AG10803 (cell line): ENCODE measurements at regions not wholly inside any gene's neighbourhood (a gene's known extent, or its start where the extent isn't known, plus 50 kb on each side); places are given as distances from the start of the nearest gene placed in this dataset.

Source experiments
- DNase-seq: peaks from one replicate; pipeline ENCODE4 v3.0.0; 2010; ENCODE audit warnings: low read depth
- H3K4me3 ChIP-seq: 2 replicates; pipeline ENCODE4 v1.5.1; 2011; ENCODE audit warnings: mild to moderate bottlenecking, low read length, control low read depth
- TF ChIP-seq, protein P1 (sequence below): conservative IDR thresholded peaks from 2 replicates; pipeline ENCODE4 v1.5.1; 2011; ENCODE audit warnings: mild to moderate bottlenecking, low read length, control low read depth, inconsistent platforms

DNA sequence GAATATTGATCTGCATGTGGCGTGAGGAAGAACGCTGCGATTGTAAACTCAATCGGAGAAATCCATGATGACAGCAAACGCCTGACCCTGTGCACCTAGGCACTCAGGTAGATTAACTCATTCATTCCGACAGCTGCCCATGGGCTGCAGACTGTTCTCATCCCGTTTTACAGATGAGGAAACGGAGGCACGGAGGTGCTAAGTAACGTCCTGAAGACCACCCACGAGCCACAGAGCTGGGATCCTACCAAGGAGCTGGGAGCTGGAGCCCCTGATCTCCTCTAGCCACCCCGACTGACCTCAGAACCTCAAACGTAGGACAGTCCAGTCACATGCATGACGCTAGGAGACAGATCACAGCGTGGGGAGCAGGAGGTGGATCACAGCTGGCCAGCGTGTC lies 1092.7 kb downstream of the BRD1 start:
- no peak for DNase-seq
- H3K4me3 ChIP-seq = no peak overlapping the region
- TF ChIP-seq, protein P1, sequence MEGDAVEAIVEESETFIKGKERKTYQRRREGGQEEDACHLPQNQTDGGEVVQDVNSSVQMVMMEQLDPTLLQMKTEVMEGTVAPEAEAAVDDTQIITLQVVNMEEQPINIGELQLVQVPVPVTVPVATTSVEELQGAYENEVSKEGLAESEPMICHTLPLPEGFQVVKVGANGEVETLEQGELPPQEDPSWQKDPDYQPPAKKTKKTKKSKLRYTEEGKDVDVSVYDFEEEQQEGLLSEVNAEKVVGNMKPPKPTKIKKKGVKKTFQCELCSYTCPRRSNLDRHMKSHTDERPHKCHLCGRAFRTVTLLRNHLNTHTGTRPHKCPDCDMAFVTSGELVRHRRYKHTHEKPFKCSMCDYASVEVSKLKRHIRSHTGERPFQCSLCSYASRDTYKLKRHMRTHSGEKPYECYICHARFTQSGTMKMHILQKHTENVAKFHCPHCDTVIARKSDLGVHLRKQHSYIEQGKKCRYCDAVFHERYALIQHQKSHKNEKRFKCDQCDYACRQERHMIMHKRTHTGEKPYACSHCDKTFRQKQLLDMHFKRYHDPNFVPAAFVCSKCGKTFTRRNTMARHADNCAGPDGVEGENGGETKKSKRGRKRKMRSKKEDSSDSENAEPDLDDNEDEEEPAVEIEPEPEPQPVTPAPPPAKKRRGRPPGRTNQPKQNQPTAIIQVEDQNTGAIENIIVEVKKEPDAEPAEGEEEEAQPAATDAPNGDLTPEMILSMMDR = no peak

DNA sequence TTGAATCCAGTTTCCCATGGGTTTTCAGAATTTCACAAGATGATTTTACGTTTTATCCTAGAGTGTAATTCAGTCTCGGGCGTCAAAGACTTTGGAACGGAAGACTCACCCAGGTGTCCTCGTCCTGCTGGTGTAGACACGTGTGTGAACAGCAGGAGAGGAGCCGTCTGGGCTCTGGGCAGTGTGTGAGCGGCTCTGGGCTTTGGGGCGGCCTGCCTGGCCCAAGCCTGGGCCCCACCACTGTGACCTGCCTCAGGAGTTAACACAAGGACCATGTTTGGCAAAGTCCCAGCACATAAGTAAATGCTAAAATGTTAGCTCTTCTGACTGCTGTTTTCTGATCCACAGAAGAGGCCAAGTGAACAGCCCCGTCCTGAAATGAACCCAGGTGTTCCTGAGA lies 1093.3 kb downstream of the BRD1 start:
- no peak overlapping the region for H3K4me3 ChIP-seq
- no peak for DNase-seq
- TF ChIP-seq, protein P1 = no peak

DNA sequence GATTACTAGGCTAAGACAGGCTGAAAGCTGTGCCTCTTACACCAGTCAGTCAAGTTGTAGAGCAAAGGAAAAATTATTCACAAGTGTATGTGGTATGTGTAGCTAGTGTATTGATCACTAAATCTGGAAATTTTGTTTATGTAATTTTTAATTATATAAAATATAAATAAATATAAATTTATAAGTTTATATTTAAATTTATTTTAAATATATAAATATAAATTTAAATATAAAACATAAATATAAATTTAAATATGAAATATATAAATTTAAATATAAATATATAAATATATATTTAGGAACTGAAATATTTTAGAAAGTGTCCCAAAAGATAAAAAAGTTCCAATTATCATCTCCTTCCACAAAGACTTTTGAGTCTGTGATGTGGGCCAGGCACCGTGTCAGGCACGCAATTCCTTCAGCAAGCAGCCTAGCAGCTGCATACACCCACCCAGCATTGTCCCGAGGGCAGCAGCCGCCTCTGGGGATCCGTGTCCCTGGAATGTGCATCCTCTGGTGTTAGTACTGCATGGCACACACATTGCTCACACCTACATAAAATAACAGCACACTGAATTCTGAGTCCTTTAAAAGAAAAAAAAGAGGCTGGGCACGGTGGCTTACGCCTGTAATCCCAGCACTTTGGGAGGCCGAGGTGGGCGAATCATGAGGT lies 1098.0 kb downstream of the BRD1 start:
- TF ChIP-seq, protein P1 = no peak

DNA sequence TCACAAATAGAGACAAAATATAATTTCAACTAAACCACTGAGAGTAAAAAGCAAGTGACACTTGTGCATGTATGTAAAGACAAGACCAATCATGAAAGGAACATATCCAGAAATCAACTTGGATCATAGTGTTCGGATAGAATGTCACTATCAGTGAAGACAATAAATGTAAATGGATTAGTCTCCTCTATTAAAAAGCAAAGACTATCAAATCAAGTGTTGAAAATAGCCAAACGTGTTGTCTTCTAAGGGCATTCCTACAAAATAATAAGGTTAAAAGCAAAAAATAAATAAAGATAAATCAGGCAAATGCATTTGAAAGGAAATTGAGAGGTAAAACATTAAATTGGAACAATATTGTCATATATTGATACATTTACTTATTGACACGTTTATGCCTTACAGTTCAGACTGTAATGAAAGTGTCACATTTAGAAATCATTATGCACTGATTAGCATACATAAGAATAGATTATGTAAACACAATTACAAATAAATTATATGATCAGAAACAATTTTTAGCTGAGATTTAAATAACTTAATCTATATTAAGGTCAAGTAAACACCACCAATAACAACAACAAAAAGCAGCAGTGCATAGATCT lies 1100.1 kb downstream of the BRD1 start:
- no peak overlapping the region for H3K4me3 ChIP-seq
- no peak for DNase-seq
- TF ChIP-seq, protein P1 = no peak

More for the DNA sequence above, 1098.0 kb downstream of the BRD1 start:
- H3K4me3 ChIP-seq = no peak overlapping the region
- no peak for DNase-seq

DNA sequence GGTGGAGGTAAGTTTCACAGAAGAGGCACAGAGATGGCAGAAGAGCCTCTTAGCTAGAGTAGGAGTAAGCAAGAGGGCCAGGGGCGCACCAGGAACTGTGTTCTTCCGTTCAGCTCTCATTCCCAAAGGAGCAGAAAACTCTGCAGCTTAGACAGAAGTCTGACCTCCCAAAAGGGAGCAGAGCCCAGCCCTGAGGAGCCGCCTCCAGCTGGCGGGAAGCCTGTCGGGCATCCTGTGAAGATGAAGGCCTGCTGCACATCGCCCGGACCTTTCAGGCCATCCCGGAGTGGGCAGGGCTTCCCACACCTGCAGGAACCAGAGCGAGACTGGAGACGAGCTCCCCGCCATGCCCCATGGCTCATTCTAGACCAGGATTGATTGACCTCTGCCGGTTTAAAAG lies 1102.8 kb downstream of the BRD1 start:
- TF ChIP-seq, protein P1 = no peak

DNA sequence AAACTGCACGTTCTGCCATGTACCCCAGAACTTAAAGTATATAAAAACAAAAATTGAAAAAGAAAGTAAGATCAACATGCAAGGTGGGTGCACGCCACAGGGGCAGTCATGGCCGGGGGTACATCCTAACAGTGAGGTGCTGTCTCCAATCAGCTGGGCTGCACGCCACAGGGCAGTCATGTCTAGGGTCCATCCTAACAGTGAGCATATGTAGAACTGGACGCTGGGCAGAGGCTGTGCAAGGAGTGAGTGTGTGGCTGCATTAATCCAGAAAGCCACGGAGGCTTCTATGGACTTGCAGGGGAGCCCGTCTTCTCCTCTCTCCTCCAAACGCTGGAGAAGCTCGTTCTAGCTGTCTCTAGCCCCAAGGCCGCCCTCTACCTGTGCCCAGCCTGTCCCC lies 1105.0 kb downstream of the BRD1 start:
- TF ChIP-seq, protein P1 = no peak
- no peak overlapping the region for H3K4me3 ChIP-seq
- DNase-seq = no peak

More for the DNA sequence above, 1102.8 kb downstream of the BRD1 start:
- no peak overlapping the region for H3K4me3 ChIP-seq
- no peak for DNase-seq

DNA sequence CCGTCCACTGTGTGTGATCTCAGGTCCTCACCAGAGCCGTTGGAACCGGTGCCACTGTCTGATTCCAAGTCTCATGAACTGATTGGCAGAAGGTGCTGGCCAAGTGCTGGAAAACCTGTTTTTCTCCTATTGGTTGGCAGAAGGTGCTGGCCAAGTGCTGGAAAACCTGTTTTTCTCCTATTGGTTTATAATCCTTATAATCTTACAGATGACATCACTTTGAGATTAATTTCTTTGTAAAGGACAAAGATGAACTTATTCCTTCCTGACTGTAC lies 1106.3 kb downstream of the BRD1 start:
- no peak for DNase-seq
- H3K4me3 ChIP-seq = no peak overlapping the region
- TF ChIP-seq, protein P1 = no peak
